GM19193 (cell line): ENCODE measurements at regions not wholly inside any gene's neighbourhood (a gene's known extent, or its start where the extent isn't known, plus 50 kb on each side); places are given as distances from the start of the nearest gene placed in this dataset.

Source experiments
- POLR2A ChIP-seq: IDR thresholded peaks from 4 replicates; pipeline ENCODE4 v1.6.1; 2011; ENCODE audit not compliant: insufficient read depth, insufficient read length; ENCODE audit errors: extremely low read depth

GRCh38 chr13:60331249-60332012, 65.6 kb upstream of the TDRD3 start:
- TF ChIP-seq POLR2A, result no peak

- no peak for TF ChIP-seq POLR2A
Measured at GRCh38 chr13:60332682-60333081, 64.3 kb upstream of the TDRD3 start.

- no peak for TF ChIP-seq POLR2A
Measured at GRCh38 chr13:60334310-60334709, 62.7 kb upstream of the TDRD3 start.

- TF ChIP-seq POLR2A, result no peak
Measured at GRCh38 chr13:60335531-60335930, 61.5 kb upstream of the TDRD3 start.

- TF ChIP-seq POLR2A, result no peak
Measured at GRCh38 chr13:60338754-60339153, 58.3 kb upstream of the TDRD3 start.

- TF ChIP-seq POLR2A, result no peak
Measured at GRCh38 chr13:60343978-60344377, 53.0 kb upstream of the TDRD3 start.

GRCh38 chr13:60347174-60347573, 49.8 kb upstream of the TDRD3 start:
- TF ChIP-seq POLR2A, result no peak
